H9 (cell line): ENCODE measurements at regions not wholly inside any gene's neighbourhood (a gene's known extent, or its start where the extent isn't known, plus 50 kb on each side); places are given as distances from the start of the nearest gene placed in this dataset.

ENCODE experiments used
- DNase-seq: peaks from one replicate; pipeline ENCODE4 v3.0.0-alpha.2; 2017
- H2AFZ ChIP-seq: one replicate; pipeline ENCODE4 v1.6.1; 2013; ENCODE audit warnings: mild to moderate bottlenecking, low read length, control low read depth, moderate library complexity
- H2AK5ac ChIP-seq: 2 replicates; pipeline ENCODE4 v1.6.1; 2013; ENCODE audit warnings: low read length, control low read depth, mixed read lengths; ENCODE audit not compliant: insufficient read length
- H2BK120ac ChIP-seq: one replicate; pipeline ENCODE4 v1.6.1; 2013; ENCODE audit warnings: low read depth, mild to moderate bottlenecking, low read length, control low read depth, inconsistent platforms; ENCODE audit not compliant: poor library complexity, severe bottlenecking
- H2BK12ac ChIP-seq: 2 replicates; pipeline ENCODE4 v1.6.1; 2013; ENCODE audit warnings: low read length, control low read depth, mixed read lengths, low read depth; ENCODE audit not compliant: insufficient read length
- H2BK15ac ChIP-seq: 2 replicates; pipeline ENCODE4 v1.6.1; 2013; ENCODE audit warnings: low read depth, low read length, control low read depth
- H2BK20ac ChIP-seq: one replicate; pipeline ENCODE4 v1.6.1; 2013; ENCODE audit warnings: low read depth, mild to moderate bottlenecking, low read length, control low read depth, inconsistent platforms; ENCODE audit not compliant: poor library complexity, severe bottlenecking
- H2BK5ac ChIP-seq: 2 replicates; pipeline ENCODE4 v1.6.1; 2013; ENCODE audit warnings: low read length, control low read depth, mixed read lengths; ENCODE audit not compliant: insufficient read length
- H3K14ac ChIP-seq: 2 replicates; pipeline ENCODE4 v1.6.1; 2013; ENCODE audit warnings: low read length, control low read depth; ENCODE audit not compliant: insufficient read depth
- H3K18ac ChIP-seq: 2 replicates; pipeline ENCODE4 v1.6.1; 2013; ENCODE audit warnings: low read depth, mild to moderate bottlenecking, mixed read lengths, low read length, control low read depth; ENCODE audit not compliant: insufficient read length
- H3K23ac ChIP-seq: 2 replicates; pipeline ENCODE4 v1.6.1; 2013; ENCODE audit warnings: low read length, control low read depth, mixed read lengths, low read depth; ENCODE audit not compliant: insufficient read length
- H3K23me2 ChIP-seq: 2 replicates; pipeline ENCODE4 v1.6.1; 2013; ENCODE audit warnings: low read depth, mild to moderate bottlenecking, mixed read lengths, low read length, control low read depth; ENCODE audit not compliant: insufficient read length, poor library complexity, severe bottlenecking
- H3K27ac ChIP-seq: 2 replicates; pipeline ENCODE4 v1.5.1; 2013; ENCODE audit warnings: low read length, control low read depth, mixed read lengths, low read depth; ENCODE audit not compliant: insufficient read length
- H3K27me3 ChIP-seq: 2 replicates; pipeline ENCODE4 v1.6.1; 2013; ENCODE audit warnings: low read length, control low read depth, inconsistent platforms; ENCODE audit not compliant: insufficient read depth
- H3K4ac ChIP-seq: 2 replicates; pipeline ENCODE4 v1.6.1; 2013; ENCODE audit warnings: low read depth, mild to moderate bottlenecking, control low read depth, inconsistent platforms, low read length, moderate library complexity
- H3K4me1 ChIP-seq: 2 replicates; pipeline ENCODE4 v1.6.1; 2013; ENCODE audit warnings: low read length, control low read depth, inconsistent platforms; ENCODE audit not compliant: insufficient read depth
- H3K4me2 ChIP-seq: 2 replicates; pipeline ENCODE4 v1.6.1; 2013; ENCODE audit warnings: low read length, control low read depth, mixed read lengths; ENCODE audit not compliant: insufficient read length, insufficient read depth
- H3K56ac ChIP-seq: 2 replicates; pipeline ENCODE4 v1.6.1; 2013; ENCODE audit warnings: low read depth, mild to moderate bottlenecking, mixed read lengths, low read length, control low read depth; ENCODE audit not compliant: insufficient read length
- H3K79me1 ChIP-seq: 2 replicates; pipeline ENCODE4 v1.6.1; 2013; ENCODE audit warnings: low read depth, mild to moderate bottlenecking, moderate library complexity, low read length, control low read depth, inconsistent platforms; ENCODE audit not compliant: insufficient read depth, poor library complexity, severe bottlenecking
- H3K79me2 ChIP-seq: 2 replicates; pipeline ENCODE4 v1.6.1; 2013; ENCODE audit warnings: low read length, control low read depth, inconsistent platforms; ENCODE audit not compliant: insufficient read depth
- H3K9ac ChIP-seq: 2 replicates; pipeline ENCODE4 v1.6.1; 2013; ENCODE audit warnings: low read length, control low read depth, mixed read lengths; ENCODE audit not compliant: insufficient read length; ENCODE audit errors: extremely low read depth
- H3K9me3 ChIP-seq: one replicate; pipeline ENCODE4 v1.6.1; 2013; ENCODE audit warnings: low read depth, low read length, inconsistent platforms; ENCODE audit not compliant: control insufficient read depth
- H3T11ph ChIP-seq: one replicate; pipeline ENCODE4 v1.6.1; 2013; ENCODE audit warnings: mild to moderate bottlenecking, low read length, control low read depth, inconsistent platforms
- H4K20me1 ChIP-seq: one replicate; pipeline ENCODE4 v1.6.1; 2013; ENCODE audit not compliant: control insufficient read depth, insufficient read length, insufficient read depth
- H4K5ac ChIP-seq: 2 replicates; pipeline ENCODE4 v1.6.1; 2013; ENCODE audit warnings: low read depth, mild to moderate bottlenecking, mixed read lengths, low read length, control low read depth; ENCODE audit not compliant: insufficient read length
- H4K8ac ChIP-seq: replicated peaks from 2 replicates; pipeline ENCODE4 v1.6.1; 2013; ENCODE audit warnings: low read length, control low read depth, mixed read lengths, low read depth; ENCODE audit not compliant: insufficient read length
- H4K91ac ChIP-seq: 2 replicates; pipeline ENCODE4 v1.6.1; 2013; ENCODE audit warnings: low read depth, mild to moderate bottlenecking, moderate library complexity, mixed read lengths, low read length, control low read depth; ENCODE audit not compliant: insufficient read length
- H3K27ac Mint-ChIP-seq, 3 experiments: 2 replicates in 2 of 3; 3 replicates in 1 of 3; pipeline ENCODE4 v1.8.0; 2020 to 2021; ENCODE audit warnings: mixed read lengths in 3 of 3, mild to moderate bottlenecking in 1 of 3, moderate library complexity in 1 of 3
- H3K27me3 Mint-ChIP-seq: 2 replicates; pipeline ENCODE4 v1.8.0; 2021; ENCODE audit warnings: low read depth, mild to moderate bottlenecking, moderate library complexity, mixed read lengths
- H3K36me3 Mint-ChIP-seq, 3 experiments: 2 replicates in 2 of 3; 3 replicates in 1 of 3; pipeline ENCODE4 v1.8.0; 2020 to 2021; ENCODE audit warnings: low read depth in 3 of 3, mixed read lengths in 3 of 3; ENCODE audit not compliant: insufficient read depth in 1 of 3
- H3K4me1 Mint-ChIP-seq, 2 experiments: 2 replicates each; pipeline ENCODE4 v1.8.0; 2020; ENCODE audit warnings: mixed read lengths in 2 of 2
- H3K4me3 Mint-ChIP-seq, 2 experiments: 2 replicates in 1 of 2; 3 replicates in 1 of 2; pipeline ENCODE4 v1.8.0; 2020 to 2021; ENCODE audit warnings: mild to moderate bottlenecking in 2 of 2, mixed read lengths in 2 of 2, moderate library complexity in 1 of 2
- H3K9me3 Mint-ChIP-seq, 2 experiments: 2 replicates in 1 of 2; 3 replicates in 1 of 2; pipeline ENCODE4 v1.8.0; 2020; ENCODE audit warnings: mild to moderate bottlenecking in 2 of 2, mixed read lengths in 2 of 2, moderate library complexity in 1 of 2
- CTCF ChIP-seq: fragments of 200-600 bp; sonication (generic); conservative IDR thresholded peaks from 3 replicates; pipeline ENCODE4 v1.8.0; 2021; ENCODE audit warnings: antibody characterized with exemption, mild to moderate bottlenecking
- WGBS: extraction: QIAGEN DNeasy Blood & Tissue Kit; methylation state at CpG from one replicate; pipeline ENCODE4 v1.1.7; 2013; ENCODE audit warnings: missing lambda C conversion rate, low lambda C conversion rate, mixed read lengths; ENCODE audit not compliant: insufficient read length; ENCODE audit errors: extremely low coverage; 5-methylcytosine and 5-hydroxymethylcytosine counted together

DNA sequence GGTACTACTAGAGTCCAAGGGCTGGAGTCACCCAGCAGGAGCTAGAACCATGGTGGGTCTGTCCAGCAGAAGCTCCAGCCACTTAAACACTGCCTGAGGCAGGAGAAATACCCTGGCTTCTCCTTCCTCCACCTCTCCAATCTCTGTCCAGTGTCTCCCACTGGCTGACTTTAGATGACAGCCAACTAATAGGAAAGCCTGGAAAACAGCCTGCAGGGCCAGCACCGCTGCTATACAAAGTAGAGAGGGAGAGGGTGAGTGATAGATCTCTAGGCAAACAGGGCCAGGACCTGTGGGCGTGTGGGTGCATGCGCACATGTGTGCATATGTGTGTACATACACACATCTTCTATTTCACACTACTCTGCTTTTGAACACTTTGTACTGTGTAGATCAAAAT lies 56.5 kb upstream of the ATP8A1 start:
- Histone ChIP-seq H3K79me2 (no peaks in the 10 kb centered on the region), H3K27ac (no peak overlapping the region), H3T11ph (no peak overlapping the region), H3K23ac (no peak overlapping the region), H3K9me3 (no peaks in the 10 kb centered on the region), H3K18ac (no peak overlapping the region), H2BK12ac (no peak overlapping the region), H3K4ac (no peak overlapping the region), H3K4me1 (peaks cover 3% of the 10 kb centered on the region; the same call in 1 of the 2 replicates), H4K8ac (no peak overlapping the region), H2AFZ (no peak overlapping the region), H2BK20ac (no peak overlapping the region), H3K27me3 (no peaks in the 10 kb centered on the region), H2AK5ac (no peak overlapping the region), H2BK15ac (no peak overlapping the region), H3K14ac (no peak overlapping the region), H4K5ac (no peak overlapping the region), H3K23me2 (no peaks in the 10 kb centered on the region), H2BK5ac (no peak overlapping the region), H4K91ac (no peak overlapping the region), H3K4me2 (no peak overlapping the region), H3K9ac (no peak overlapping the region), H3K56ac (no peak overlapping the region), H2BK120ac (no peak overlapping the region), H4K20me1 (no peaks in the 10 kb centered on the region), H3K79me1 (no peaks in the 10 kb centered on the region)
- no peaks in the 10 kb centered on the region for H3K27me3 Mint-ChIP-seq
- no peaks in the 10 kb centered on the region; a peak in 1 of 5 replicates for H3K9me3 Mint-ChIP-seq
- H3K4me3 Mint-ChIP-seq = no peak overlapping the region
- peaks cover 23 to 24% of the 10 kb centered on the region in 2 experiments for H3K4me1 Mint-ChIP-seq
- H3K36me3 Mint-ChIP-seq = no peaks in the 10 kb centered on the region; a peak in 1 of 7 replicates
- DNase-seq = no peak
- H3K27ac Mint-ChIP-seq = no peak overlapping the region
- no peak for TF ChIP-seq CTCF
- no CpG with 5 or more reads among the region's 3 CpGs for WGBS
